GM19025 (cell line): ENCODE measurements at regions not wholly inside any gene's neighbourhood (a gene's known extent, or its start where the extent isn't known, plus 50 kb on each side); places are given as distances from the start of the nearest gene placed in this dataset.
"Not testable (repeated sequence)": the region's sequence is repeated elsewhere in the genome, so short reads cannot be mapped to it uniquely, and the experiment has no call there.

Source experiments
- ATAC-seq: cut with Tn5 transposase; IDR thresholded peaks from one replicate; pipeline ENCODE4 v1.9.1; 2021; ENCODE audit warnings: mild to moderate bottlenecking, low read depth, moderate library complexity; ENCODE audit not compliant: unreplicated experiment

DNA sequence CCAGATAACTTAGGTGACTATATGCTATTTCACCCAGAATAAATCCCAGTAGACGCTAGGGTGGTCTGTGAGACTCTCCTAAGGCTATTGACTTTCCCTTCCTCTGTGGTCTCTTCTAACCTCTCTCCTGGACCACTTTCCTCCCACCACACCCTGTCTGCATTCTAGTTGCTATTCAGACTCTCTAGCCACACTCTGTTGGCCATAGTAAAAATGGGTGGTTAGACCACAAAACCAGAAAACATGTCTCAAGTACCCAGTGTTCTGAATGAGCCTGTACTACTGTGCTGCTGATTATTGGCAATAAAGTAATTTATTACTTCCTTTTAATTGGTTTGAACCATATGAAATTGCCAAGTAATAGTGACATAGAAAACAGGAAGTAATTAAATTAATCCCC, 240.8 kb downstream of the KIF20B start:
- ATAC-seq, result no peak

DNA sequence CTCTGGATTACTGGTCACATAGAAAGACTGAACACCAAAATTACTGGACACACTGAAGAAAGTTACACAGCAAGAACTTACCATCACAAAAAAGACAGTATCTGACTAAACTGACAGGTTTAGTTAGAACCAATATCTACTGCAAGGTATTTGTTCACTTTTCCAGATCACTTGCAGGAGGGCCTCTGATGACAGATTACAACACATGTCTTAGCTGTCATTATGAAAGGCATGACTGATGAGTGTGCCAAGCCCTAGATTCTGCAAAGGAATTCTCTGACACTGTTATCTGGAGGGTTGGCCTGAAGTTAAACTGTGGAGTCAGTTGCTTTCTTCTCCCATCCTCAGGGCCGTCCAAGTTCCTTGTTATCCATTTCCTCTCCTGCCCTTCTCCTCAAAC, 242.7 kb downstream of the KIF20B start:
- no peak for ATAC-seq

DNA sequence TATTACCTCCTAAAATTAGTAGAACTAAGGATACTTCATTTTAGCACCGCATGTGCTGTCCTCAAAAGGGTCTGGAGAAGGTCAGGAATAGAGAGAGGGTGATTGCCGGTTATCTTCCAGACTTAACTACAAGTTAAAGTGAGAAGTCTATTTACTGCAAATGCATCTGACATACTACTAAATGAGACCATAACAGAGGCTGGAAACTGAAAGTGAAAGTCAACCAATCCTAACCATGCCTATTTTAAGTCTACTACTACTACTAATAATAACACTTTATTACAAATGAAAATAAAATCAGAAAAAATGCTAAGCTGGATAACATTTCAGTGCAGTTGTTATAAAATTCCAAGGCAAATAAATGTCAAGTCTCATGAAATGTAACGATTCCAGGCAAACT, 244.7 kb downstream of the KIF20B start:
- no peak for ATAC-seq

DNA sequence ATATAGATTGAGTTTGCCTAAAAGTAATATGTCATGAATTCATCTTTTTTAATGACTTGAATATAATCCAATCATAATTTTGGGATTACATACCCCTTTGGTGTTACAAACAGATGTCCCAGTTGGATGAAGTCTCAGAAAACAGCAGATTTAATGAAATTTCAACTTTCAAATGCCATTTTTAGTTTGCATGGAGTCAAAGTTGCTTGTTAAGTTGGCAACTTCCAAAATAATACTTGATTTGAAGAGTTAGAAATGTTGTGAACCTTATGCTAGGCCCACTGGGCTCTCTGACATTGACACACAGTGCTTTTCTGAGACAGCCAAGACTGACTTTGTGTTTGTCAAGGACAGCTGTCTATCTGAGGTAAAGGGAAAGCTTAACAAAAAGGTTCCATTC, 248.1 kb downstream of the KIF20B start:
- ATAC-seq, result no peak

DNA sequence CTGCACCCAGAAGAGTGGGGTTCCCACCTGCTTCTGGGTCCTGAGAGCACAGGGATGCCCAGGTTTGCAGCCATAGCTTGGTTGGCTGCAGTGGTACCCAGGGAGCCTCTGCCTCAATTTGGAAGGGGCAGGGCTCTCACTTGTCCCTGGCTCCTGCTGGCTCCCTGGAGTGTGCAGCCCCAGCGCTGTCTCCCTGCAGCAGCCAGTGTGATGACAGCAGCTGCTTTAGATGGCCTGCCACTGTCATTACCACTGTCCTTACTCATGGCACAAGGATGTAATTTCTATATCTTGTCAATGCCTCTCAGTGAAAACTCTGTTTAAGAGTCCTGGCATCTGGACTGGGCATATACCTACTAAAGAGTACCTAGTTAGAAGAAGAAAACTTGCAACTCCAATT, 250.9 kb downstream of the KIF20B start:
- ATAC-seq, result no peak

DNA sequence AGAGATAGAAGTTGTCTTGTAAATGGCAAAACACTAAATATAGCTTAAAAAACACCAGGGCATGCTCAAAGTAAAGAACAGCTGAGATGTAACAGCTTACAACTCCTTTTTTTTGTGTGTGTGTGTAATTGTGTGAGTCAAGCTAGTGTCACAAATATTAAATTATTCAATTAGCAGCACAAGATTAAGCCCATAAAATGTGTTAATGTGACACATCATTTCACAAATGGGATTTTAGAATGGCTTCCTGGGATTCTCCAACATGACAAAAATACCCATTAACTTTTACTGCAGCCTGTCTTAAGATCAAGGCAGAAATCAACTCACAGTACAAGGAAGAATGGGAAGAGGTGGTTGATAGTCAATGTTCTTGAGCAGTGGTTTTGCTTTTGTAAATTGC, 251.4 kb downstream of the KIF20B start:
- ATAC-seq, result no peak

DNA sequence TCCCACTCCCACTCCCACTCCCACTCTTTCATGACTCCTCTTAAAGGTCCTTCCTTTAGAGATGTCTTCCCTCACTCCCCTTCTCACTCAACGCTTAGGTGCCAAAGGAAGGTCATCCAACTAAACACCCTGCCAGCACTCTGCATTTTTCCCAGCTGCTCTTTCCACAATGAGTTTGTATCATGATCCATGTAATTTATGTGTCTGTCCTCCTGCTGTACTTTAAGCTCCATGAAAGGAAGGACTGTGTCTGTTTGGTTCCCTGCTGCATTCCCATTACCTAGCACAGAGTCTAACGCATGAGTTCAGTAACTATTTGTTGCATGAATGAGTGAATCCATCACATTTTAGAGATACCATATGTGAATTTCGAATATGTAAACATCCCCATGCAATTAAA, 252.7 kb downstream of the KIF20B start:
- no peak for ATAC-seq

DNA sequence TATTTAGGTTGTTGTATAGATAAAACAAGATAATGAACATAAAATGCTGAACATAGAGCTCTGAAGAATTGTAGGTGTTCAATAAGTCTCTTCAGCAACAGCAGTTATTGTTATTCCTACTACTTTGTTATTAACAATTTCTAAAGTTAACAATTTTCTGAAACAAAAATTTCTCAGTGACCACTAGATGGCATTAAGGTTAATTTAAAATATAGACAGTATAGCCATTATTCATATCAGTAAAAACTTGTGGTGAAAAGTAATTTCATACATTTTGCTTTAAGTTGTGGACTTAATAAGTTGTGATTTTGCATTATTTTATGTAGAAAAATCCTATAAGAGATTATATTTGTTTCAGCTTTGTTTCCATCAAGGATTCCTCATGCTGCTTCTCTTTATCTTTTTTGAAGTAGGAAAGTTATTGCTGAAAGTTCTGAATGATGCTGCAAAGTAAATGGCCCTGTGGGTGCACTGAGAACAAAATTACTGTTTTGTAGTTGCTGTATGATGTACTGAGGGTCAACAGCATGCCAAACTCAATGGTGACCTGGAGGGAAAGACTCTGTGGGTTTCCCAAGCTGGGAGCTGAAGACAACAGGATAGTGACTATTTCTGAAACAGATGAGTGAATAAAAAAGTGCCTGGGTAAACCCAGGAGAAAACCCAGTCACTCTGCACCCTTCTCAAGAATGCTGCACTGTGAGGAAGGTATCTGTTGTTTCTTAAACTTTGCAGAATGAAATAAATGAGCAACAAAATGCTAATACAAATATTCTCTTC, 253.6 kb downstream of the KIF20B start:
- no peak for ATAC-seq

DNA sequence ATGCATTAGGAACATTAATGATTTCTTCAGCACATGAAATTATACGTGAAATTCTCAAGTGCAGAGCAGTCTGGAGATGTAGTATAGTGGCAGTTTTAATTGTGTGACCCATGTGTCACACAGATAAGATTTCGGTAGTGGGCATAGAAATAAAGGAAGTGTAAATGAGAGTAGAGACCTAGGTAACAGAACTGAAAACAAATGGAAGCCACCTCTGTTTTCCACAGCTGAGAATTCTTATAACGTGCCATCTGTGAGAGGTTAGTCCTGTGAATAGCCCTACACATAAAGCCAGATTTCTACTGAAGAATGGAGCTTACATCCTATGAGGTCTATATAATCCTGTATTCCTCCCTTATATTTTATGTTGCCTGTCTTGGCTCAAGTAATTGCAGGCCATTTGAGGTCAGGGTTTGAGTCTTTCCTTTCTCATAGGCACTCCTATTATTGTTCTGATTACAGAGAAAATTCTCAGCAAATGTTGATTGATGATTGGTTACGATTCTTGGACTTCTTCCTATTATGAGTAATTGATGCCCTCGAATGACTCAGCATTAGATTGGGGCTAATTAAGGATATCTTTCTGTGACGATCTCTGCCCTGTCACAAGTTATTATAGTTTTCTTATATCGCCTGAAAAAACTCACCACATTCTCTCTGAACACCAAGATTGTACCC, 258.2 kb downstream of the KIF20B start:
- no peak for ATAC-seq

DNA sequence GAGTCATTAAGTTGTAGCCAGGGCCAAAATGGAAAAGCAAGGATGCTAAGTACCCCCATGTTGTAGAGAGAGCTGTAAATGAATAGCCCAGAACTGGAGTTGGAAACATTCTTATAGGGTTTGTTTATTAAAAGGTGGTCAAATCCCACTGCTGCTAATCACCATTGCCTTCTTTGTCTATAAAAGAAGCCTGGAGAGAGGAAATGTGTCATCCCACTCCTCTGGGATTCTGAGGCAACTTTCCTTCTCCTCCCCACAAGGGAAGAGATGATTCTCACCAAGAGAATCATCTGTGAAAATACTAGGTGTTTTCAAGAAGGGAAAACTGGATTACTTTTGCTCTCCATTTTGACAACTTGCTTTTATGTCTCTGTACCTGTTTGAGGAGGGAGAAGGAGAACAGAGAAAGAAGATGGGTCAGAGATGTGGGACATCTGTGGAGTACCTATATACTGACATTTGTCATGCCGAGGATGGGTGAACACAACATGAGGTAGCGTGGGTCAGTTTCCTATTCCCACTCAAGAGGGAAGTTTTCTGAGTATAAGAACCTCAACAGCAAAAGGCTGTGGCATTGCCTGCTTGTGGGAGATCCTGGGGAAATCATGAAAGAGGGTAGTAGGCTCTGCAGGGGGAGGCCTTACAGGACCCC, 262.2 kb downstream of the KIF20B start:
- ATAC-seq, result no peak

DNA sequence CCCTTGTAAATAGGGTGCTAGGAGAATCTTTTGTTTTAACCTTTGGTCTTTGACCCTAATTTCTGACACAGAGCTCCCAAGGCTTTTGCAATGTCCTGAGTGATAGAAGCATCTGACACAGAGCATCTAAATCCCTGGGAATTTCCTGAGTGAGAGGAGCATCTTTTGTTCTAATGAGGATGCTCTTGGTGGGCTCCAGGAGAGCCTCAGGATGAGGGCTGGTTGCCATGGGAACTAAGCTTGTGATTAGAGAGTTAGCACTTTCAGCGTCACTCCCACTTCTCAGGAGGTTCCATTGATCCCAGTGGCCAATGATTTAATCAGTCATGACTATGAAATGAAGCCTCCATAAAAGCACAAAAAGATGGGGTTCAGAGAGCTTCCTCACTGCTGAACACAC, 264.8 kb downstream of the KIF20B start:
- no peak for ATAC-seq

DNA sequence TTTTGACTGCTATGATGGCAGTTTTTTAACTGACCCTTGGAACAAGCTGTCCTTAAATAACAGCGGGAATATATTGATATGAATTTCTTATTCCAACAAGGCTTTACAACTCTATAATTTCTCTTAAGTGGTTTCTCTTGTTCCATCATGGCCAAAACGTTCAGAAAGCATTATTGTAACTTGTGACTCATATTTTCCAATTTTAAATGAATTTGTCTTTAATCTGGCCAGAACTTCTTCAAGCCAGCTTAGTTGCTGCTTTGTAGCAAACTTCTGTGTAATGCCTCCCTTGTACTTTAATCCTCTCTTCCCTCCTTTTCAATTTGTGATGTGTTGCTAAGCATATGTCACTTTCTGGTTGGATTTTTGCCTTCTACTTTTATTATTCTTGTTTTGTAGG, 271.9 kb downstream of the KIF20B start:
- ATAC-seq, result no peak

DNA sequence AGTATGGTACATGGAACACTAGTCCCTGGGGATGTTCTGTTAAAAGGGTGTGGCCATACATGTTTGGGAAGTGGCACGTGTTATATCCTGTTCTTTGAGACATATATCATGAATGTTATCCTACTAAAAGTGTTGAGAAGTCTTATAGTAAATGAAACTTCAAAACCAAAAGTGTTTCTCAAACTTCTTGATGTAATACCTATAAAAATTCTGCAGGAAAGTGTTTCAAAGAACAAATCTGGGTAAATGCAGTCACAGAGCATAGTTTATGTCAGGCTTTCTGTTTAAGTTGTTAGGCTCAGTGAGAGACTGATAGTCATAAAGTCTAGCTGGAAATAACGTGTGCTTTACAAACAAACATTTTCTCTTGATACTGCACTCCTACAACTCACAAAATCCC, 273.7 kb downstream of the KIF20B start:
- ATAC-seq, result no peak

DNA sequence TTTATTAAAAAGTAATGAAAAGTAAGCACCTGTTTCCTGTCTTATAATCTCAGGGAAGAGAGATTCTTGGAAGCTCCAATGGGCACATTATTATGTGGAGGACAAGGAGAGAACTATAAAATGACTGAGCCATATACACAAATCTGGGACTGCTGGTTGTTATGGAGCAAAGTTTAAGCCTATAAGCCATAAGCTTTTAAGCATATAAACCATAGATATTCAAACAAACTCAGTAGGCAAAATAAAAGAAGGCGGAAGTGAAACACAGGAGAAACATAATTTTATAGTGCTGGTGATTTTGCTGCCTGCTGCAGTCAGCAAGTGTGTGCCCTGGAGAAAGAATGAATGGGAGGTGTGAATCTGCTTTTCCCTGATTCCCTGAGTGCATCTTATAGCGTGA, 274.4 kb downstream of the KIF20B start:
- ATAC-seq, result no peak

DNA sequence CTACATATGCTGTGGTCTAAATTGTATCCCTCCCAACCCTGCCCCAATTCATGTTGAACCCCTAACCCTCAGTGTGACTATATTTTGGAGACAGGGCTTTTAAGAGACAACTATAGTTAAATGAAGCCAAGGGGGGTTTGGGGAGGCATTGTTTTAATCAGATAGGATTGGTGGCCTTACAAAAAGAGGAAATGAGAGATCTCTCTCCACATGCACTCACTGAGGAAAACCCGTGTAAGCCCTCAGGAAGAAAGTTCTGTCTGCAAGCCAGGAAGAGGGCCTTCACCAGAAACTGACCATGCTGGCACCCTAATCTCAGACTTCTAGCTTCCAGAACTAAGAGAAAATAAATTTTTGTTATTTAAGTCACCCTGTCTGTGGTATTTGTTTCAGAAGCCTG, 276.7 kb downstream of the KIF20B start:
- no peak for ATAC-seq

DNA sequence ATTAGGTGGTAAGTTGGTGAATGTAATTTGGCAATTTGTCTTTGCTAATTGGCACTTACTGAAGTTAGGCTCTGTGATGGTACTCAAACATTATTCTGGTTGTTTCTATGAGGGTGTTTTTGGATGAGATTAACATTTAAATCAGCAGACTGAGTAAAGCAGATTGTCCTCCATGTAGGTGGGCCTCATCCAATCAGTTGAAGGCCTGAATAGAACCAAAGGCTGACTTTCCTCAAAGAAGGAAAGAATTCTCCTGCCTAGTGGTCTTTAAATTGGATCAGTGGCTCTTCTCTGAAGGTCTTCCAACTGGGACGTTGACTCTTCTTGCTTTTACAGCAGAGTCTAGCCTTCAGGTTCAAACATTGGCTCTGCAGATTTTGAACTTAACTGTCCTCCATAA, 278.3 kb downstream of the KIF20B start:
- ATAC-seq, result no peak

DNA sequence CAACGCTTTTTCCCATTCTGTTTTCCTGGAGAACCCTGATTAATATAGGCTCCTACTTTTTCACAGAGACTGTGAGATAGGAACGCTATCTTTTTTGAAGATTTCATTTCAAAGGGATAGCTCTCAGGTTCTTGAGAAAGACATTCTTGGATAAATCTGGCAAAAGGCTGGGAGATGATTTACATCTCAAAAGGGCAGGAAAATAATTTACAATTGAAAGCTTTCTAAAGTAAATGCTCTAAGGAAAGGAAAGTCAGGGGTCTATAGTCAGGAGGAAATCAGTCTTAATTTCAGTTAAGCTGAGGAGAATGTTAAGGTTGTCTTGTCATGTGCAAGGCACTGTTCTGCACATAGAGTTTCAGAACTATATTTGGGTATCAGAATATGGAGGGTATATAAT, 278.8 kb downstream of the KIF20B start:
- no peak for ATAC-seq

DNA sequence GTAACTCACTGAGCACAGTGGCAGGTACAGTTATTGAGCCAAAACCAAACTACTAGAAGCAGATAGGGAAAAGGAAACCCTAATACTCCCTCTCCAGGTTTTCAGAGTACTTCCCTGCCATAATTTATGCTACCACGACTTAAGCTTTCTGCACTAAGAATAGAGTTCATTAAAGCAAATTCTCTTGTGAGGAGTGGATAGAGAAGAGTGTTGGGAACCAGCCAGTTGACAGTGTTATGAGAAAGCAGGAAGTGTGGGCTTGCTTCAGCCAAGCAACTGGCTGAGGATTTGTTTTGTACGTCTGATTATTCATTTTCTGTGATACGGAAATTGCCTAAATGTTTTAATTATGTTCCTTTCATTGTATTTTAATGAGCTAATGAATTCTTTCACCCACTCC, 280.5 kb downstream of the KIF20B start:
- no peak for ATAC-seq

DNA sequence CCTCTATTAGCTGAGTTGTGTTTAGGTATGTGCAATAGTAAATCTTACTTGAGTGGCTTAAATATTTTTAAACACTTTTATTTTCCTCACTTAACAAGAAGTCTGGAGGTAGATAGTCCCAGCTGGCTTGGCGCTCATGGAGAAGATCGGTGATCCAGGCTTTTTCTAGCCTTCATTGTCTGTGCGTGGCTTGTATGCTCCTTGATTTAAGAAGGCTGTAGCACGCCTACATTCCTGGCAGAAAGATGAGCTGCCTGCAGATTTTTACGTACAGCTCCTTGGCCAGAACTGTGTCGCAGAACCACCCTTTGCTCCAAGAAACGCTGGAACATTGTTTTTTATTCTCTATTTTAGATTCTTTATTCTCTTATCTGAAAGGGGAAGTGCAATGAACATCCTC, 284.1 kb downstream of the KIF20B start:
- ATAC-seq, result no peak

DNA sequence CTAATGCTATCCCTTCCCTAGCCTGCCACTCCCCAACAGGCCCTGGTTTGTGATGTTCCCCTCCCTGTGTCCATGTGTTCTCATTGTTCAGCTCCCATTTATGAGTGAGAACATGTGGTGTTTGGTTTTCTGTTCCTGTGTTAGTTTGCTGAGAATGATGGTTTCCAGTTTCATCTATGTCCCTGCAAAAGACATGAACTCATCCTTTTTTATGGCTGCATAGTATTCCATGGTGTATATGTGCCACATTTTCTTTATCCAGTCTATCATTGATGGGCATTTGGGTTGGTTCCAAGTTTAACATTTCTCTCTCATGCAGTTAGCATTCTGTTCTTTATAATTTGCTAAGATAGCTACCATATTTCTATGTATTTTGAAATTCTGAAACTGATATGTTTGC, 287.0 kb downstream of the KIF20B start:
- ATAC-seq, result not testable (repeated sequence)

DNA sequence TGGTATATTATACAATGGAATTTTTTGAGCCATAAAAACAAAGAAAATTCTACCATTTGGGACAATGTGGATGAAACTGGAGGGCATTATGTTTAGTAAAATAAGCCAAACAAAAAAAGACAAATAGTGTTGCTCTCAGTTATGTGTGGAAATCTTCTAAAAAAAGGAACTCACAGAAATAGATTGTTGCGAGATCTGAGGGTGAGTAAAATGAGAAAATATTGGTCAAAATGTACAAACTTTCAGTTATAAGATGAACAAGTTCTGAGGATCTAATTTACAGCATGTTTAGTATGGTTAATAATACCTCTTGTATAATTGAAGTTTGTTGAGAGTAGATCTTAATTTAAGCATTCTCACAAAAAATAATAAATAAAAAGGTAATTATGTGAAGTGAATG, 291.2 kb downstream of the KIF20B start:
- no peak for ATAC-seq

DNA sequence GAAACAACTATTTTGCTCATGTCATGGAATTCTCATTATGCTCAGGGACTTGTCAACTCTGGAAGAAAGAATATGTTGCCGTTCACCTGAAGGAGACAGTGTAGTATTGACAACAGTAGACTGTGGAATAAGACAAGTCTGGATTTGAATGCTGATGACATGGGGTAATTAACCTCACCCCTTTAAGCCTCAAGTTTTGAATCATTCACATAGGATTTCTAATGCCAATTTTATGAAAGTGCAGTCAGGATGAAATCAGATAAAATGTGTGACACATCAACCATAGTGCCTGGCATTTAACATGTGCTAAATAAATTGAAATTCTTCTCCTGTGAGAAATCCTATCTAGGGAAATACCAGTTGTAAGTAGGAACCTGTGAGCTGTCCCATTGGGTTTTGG, 305.8 kb downstream of the KIF20B start:
- no peak for ATAC-seq
